ENCODE measurements at regions not wholly inside any gene's neighbourhood (a gene's known extent, or its start where the extent isn't known, plus 50 kb on each side); places are given as distances from the start of the nearest gene placed in this dataset.

- FAIRE-seq (no peak), DNase-seq (ENCODE audit: low read depth) (no peak)
- Histone ChIP-seq H3K36me3 (ENCODE audit: control insufficient read depth, insufficient read depth, low read length) (no peaks in the 10 kb centered on the region), H3K4me3 (ENCODE audit: low read depth, low read length) (no peak overlapping the region), H3K27me3 (ENCODE audit: control insufficient read depth, insufficient read depth, low read length) (peaks cover 3% of the 10 kb centered on the region)
- no peak for TF ChIP-seq CTCF (IDR thresholded peaks at IDR 0.05; ENCODE audit: insufficient read depth, low read length, severe bottlenecking)
Measured at GRCh38 chr9:107874591-107875369, 385.2 kb upstream of the KLF4 start.

- H3K4me3 ChIP-seq (ENCODE audit: low read depth, low read length) = no peak overlapping the region
- TF ChIP-seq CTCF (IDR thresholded peaks at IDR 0.05; ENCODE audit: insufficient read depth, low read length, severe bottlenecking) = no peak
- H3K27me3 ChIP-seq (ENCODE audit: control insufficient read depth, insufficient read depth, low read length) = peaks cover 3% of the 10 kb centered on the region
- DNase-seq (ENCODE audit: low read depth) = no peak
- no peaks in the 10 kb centered on the region for H3K36me3 ChIP-seq (ENCODE audit: control insufficient read depth, insufficient read depth, low read length)
- no peak for FAIRE-seq
Measured at GRCh38 chr9:107874137-107874536, 384.6 kb upstream of the KLF4 start.

- Histone ChIP-seq H3K36me3 (ENCODE audit: control insufficient read depth, insufficient read depth, low read length) (no peaks in the 10 kb centered on the region), H3K27me3 (ENCODE audit: control insufficient read depth, insufficient read depth, low read length) (peaks cover 3% of the 10 kb centered on the region), H3K4me3 (ENCODE audit: low read depth, low read length) (no peak overlapping the region)
- FAIRE-seq (peak; percentile 18), DNase-seq (ENCODE audit: low read depth) (no peak)
- no peak for TF ChIP-seq CTCF (IDR thresholded peaks at IDR 0.05; ENCODE audit: insufficient read depth, low read length, severe bottlenecking)
Measured at GRCh38 chr9:107872457-107873192, 383.1 kb upstream of the KLF4 start.

- Histone ChIP-seq H3K36me3 (ENCODE audit: control insufficient read depth, insufficient read depth, low read length) (no peaks in the 10 kb centered on the region), H3K27me3 (ENCODE audit: control insufficient read depth, insufficient read depth, low read length) (peaks cover 3% of the 10 kb centered on the region), H3K4me3 (ENCODE audit: low read depth, low read length) (no peak overlapping the region)
- DNase-seq (ENCODE audit: low read depth) = peak; percentile 44
- no peak for TF ChIP-seq CTCF (IDR thresholded peaks at IDR 0.05; ENCODE audit: insufficient read depth, low read length, severe bottlenecking)
- FAIRE-seq = no peak
Measured at GRCh38 chr9:107870927-107871680, 381.5 kb upstream of the KLF4 start.

- peaks cover 3% of the 10 kb centered on the region for H3K27me3 ChIP-seq (ENCODE audit: control insufficient read depth, insufficient read depth, low read length)
- no peak for FAIRE-seq
- no peak overlapping the region for H3K4me3 ChIP-seq (ENCODE audit: low read depth, low read length)
- no peak for TF ChIP-seq CTCF (IDR thresholded peaks at IDR 0.05; ENCODE audit: insufficient read depth, low read length, severe bottlenecking)
- H3K36me3 ChIP-seq (ENCODE audit: control insufficient read depth, insufficient read depth, low read length) = no peaks in the 10 kb centered on the region
- no peak for DNase-seq (ENCODE audit: low read depth)
Measured at GRCh38 chr9:107870221-107870620, 380.7 kb upstream of the KLF4 start.

Data from bronchial epithelial cell (primary cell).